Uterus (tissue), 2 donors: ENCODE measurements at regions not wholly inside any gene's neighbourhood (a gene's known extent, or its start where the extent isn't known, plus 50 kb on each side); places are given as distances from the start of the nearest gene placed in this dataset.

Experiments used
- POLR2A ChIP-seq, 2 donors: fragments of 450-650 bp; IDR thresholded peaks; one replicate each; pipeline ENCODE4 v1.6.1; 2016; ENCODE audit warnings: antibody characterized with exemption in 2 of 2, mild to moderate bottlenecking in 1 of 2, moderate library complexity in 1 of 2
- TF ChIP-seq, protein P1 (sequence below), 4 experiments: fragments of 200-600 bp in 2 of 4; fragments of 450-650 bp in 2 of 4; sonication (generic) in 2 of 4; IDR thresholded peaks; one replicate each; pipeline ENCODE4 v1.5.1; 2016 to 2019; ENCODE audit warnings: antibody characterized with exemption in 4 of 4, mild to moderate bottlenecking in 2 of 4, moderate library complexity in 1 of 4

DNA sequence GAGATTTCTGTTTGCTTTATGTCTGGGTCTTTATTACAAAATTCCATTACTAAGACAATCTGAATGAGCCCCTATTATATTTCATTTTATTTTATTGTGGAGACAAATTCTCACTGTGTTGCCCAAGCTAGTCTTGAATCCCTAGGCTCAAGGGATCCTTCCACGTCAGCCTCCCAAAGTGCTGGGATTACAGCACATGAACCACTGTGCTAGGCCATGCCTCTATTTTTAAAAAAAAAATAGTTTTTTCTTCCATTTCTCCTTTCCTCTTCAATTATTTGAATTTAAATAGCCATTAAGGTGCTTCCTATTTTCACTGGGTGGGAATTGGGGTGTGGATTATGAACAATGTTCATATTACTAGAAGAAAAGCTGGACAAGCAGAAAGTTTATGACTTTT is 1587.4 kb downstream of the GRIK2 start:
- TF ChIP-seq, protein P1, sequence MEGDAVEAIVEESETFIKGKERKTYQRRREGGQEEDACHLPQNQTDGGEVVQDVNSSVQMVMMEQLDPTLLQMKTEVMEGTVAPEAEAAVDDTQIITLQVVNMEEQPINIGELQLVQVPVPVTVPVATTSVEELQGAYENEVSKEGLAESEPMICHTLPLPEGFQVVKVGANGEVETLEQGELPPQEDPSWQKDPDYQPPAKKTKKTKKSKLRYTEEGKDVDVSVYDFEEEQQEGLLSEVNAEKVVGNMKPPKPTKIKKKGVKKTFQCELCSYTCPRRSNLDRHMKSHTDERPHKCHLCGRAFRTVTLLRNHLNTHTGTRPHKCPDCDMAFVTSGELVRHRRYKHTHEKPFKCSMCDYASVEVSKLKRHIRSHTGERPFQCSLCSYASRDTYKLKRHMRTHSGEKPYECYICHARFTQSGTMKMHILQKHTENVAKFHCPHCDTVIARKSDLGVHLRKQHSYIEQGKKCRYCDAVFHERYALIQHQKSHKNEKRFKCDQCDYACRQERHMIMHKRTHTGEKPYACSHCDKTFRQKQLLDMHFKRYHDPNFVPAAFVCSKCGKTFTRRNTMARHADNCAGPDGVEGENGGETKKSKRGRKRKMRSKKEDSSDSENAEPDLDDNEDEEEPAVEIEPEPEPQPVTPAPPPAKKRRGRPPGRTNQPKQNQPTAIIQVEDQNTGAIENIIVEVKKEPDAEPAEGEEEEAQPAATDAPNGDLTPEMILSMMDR (IDR thresholded peaks at IDR 0.05): no peak
- no peak for TF ChIP-seq POLR2A (IDR thresholded peaks at IDR 0.05)
